HG03354 (cell line): ENCODE measurements at regions not wholly inside any gene's neighbourhood (a gene's known extent, or its start where the extent isn't known, plus 50 kb on each side); places are given as distances from the start of the nearest gene placed in this dataset.
"Not testable (repeated sequence)": the region's sequence is repeated elsewhere in the genome, so short reads cannot be mapped to it uniquely, and the experiment has no call there.

ENCODE experiments used
- ATAC-seq: cut with Tn5 transposase; IDR thresholded peaks from one replicate; pipeline ENCODE4 v1.9.1; 2021; ENCODE audit warnings: mild to moderate bottlenecking; ENCODE audit not compliant: unreplicated experiment, poor library complexity, severe bottlenecking

GRCh38 chr7:66564045-66564444, 64.6 kb upstream of the KCTD7 start:
- ATAC-seq: no peak

- not testable (repeated sequence) for ATAC-seq
Observed at GRCh38 chr7:66570179-66570578, 58.5 kb upstream of the KCTD7 start.

GRCh38 chr7:66571568-66571967, 57.1 kb upstream of the KCTD7 start:
- ATAC-seq: no peak

GRCh38 chr7:66573782-66574495, 54.7 kb upstream of the KCTD7 start:
- ATAC-seq: not testable (repeated sequence)

GRCh38 chr7:66574768-66575167, 53.9 kb upstream of the KCTD7 start:
- not testable (repeated sequence) for ATAC-seq

- no peak for ATAC-seq
Observed at GRCh38 chr7:66575398-66575797, 53.3 kb upstream of the KCTD7 start.

GRCh38 chr7:66576646-66577045, 52.0 kb upstream of the KCTD7 start:
- no peak for ATAC-seq
